GM12874 (cell line): ENCODE measurements at regions not wholly inside any gene's neighbourhood (a gene's known extent, or its start where the extent isn't known, plus 50 kb on each side); places are given as distances from the start of the nearest gene placed in this dataset.

Experiments
- TF ChIP-seq, protein P1 (sequence below): IDR thresholded peaks from 2 replicates; pipeline ENCODE4 v1.5.1; 2011; ENCODE audit warnings: low read depth, mild to moderate bottlenecking, control low read depth, low read length, moderate library complexity; ENCODE audit not compliant: insufficient read depth

- TF ChIP-seq, protein P1, sequence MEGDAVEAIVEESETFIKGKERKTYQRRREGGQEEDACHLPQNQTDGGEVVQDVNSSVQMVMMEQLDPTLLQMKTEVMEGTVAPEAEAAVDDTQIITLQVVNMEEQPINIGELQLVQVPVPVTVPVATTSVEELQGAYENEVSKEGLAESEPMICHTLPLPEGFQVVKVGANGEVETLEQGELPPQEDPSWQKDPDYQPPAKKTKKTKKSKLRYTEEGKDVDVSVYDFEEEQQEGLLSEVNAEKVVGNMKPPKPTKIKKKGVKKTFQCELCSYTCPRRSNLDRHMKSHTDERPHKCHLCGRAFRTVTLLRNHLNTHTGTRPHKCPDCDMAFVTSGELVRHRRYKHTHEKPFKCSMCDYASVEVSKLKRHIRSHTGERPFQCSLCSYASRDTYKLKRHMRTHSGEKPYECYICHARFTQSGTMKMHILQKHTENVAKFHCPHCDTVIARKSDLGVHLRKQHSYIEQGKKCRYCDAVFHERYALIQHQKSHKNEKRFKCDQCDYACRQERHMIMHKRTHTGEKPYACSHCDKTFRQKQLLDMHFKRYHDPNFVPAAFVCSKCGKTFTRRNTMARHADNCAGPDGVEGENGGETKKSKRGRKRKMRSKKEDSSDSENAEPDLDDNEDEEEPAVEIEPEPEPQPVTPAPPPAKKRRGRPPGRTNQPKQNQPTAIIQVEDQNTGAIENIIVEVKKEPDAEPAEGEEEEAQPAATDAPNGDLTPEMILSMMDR = no peak
Measured at GRCh38 chr1:29519108-29519787, 282.9 kb downstream of the PTPRU start.

GRCh38 chr1:29518183-29518835 lies 282.0 kb downstream of the PTPRU start:
- TF ChIP-seq, protein P1 = no peak

DNA sequence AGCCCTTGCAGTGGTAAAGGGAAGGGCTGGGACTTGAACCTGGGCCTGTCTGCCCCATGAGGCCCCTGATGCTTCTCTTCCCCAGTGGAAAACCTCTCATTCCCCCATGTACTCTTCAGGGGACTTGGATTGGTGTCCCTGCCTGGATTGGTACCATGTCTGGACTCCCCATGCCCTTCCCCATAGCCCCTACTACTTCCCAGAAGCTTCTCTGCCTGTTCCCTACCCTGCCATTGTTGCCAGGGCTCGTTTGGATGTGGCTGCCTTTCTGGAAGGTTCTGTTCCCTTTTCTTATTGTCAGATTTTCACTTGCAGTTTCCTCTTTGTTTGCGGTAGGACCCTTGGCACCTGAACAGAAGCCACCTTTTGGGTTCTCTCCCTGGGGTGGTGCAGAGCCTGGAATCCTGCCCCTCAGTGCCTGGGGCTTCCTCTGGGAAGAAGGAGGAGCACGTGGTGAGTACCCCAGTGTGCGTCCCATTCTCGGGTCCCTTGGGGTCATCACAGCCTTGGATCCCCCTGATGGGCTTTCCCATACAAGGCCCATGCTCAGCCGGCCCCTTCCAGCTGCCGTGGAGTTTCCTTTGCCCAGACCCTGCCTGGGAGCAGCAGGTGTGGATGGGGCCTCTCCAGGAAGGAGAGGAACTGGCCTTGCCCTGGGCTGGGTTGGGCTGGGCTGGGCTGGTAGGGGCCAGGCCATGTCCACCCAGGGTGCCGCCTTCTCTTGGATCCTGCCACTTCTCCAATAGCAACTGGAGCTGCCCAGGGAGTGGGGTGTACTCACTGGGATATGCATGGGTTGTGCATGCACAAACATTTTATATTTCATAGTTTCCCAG lies 281.1 kb downstream of the PTPRU start:
- TF ChIP-seq, protein P1 = no peak

DNA sequence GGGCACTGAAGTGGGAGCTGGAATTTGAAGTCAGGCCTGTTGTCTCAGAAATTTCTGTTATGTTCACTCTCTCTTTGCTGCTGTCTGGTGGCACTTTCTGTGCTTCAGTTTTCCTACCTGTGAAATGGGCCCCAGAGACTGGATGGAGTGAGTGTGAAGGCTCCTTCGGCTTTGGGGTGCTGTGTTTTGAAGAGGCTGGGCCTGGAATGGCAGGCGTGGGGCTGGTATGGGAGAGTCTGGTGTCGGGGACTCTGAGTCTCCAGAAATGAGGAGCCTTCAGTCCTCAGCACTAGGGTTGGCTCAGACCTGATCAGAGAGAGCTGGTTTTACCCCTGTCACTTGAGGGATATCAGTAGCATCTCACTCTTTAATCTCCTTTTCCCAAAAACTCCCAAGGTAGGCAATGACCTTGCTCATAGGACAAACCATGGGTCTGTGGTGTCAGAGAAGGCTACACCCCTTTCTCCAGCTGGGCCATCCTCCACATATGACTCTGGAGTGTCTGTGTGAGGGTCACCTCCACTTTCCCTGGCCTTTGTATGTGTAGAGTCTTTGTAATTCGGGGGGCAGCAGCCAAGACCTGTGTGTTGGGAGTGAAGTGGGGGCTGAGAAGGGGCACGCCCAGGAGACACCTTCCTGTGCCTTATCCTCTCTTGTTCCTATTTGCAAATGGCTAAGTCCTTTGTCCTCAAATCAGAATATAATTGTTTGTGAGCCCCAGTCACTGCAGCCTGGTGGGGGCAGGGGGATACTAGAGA lies 279.9 kb downstream of the PTPRU start:
- TF ChIP-seq, protein P1 = no peak

DNA sequence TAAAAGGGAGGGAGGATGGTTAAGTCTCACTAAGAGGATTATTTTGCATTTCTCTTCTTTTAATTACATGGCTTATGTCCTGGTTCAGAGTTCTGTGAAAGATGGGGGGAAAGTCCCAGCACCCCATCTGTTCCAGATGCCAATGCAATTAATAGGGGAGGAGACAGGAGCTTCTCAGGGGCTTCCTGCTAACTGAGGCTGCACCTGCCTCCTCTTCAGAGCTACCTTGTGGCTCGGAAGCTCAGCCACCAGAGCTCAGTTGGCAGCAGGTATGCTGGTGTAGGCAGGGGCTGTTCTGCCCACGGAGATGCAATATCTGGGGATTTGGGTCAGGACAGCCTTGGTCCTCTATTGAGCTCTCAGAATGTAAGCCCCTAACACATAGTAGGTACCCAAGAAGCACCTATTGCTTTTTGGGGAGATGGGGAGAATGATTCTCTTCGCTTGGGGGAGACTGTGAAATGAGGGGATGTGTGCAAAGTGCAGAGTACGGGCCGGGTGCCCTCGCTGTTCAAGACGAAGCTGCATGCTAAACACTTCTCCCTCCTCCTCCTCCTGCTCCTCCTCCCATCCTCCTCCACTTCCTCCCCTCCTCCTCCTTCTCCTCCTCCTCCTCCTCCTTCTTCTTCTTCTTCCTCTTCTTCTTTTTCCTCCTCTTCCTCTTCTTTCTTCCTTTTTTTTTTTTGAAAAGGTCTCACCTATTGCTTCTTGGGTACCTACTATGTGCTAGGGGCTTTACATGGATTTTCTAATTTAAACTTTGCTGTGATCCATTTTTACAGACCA lies 279.0 kb downstream of the PTPRU start:
- TF ChIP-seq, protein P1 = no peak

DNA sequence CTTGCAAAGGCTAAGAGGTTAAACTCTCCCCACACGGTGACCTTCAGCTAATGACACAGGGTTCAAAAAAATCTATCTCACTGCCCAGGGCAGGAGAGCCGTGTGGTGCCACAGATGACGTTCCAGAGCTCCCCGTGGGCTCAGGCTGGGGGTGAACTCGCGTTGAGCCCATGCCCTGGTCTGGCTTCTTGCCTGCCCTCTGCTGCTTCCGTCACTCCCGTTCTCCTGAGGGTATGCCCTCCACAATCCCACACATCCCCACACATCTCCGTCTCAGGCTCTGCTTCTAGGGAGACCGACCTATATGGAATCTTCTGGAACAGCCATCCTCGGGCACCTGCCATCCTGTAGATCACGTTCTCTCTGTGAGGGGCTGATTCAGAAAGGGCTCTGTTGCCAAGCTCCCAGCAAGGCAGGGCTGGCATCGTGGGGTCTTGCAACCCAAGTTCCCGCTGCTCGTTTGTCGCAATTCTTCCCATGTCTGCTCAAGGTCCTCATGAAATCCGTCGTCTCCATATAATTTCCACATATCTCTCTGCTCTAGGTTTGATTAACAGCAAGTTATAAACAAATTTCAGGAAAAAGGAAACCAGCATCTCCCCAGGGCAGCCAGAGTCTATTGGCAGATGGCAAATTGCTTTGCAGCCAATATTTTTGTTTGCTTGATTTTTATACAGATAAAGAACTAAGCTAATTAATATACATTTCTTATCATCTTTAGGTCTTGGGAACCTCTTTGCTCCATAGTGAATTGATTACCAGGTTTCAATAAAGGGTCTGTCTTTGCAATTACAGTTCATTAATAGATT lies 278.2 kb downstream of the PTPRU start:
- TF ChIP-seq, protein P1 = no peak
